H9 (cell line): ENCODE measurements at regions not wholly inside any gene's neighbourhood (a gene's known extent, or its start where the extent isn't known, plus 50 kb on each side); places are given as distances from the start of the nearest gene placed in this dataset.

Experiments
- DNase-seq: peaks from one replicate; pipeline ENCODE4 v3.0.0-alpha.2; 2017
- H2AFZ ChIP-seq: one replicate; pipeline ENCODE4 v1.6.1; 2013; ENCODE audit warnings: mild to moderate bottlenecking, low read length, control low read depth, moderate library complexity
- H2AK5ac ChIP-seq: 2 replicates; pipeline ENCODE4 v1.6.1; 2013; ENCODE audit warnings: low read length, control low read depth, mixed read lengths; ENCODE audit not compliant: insufficient read length
- H2BK120ac ChIP-seq: one replicate; pipeline ENCODE4 v1.6.1; 2013; ENCODE audit warnings: low read depth, mild to moderate bottlenecking, low read length, control low read depth, inconsistent platforms; ENCODE audit not compliant: poor library complexity, severe bottlenecking
- H2BK12ac ChIP-seq: 2 replicates; pipeline ENCODE4 v1.6.1; 2013; ENCODE audit warnings: low read length, control low read depth, mixed read lengths, low read depth; ENCODE audit not compliant: insufficient read length
- H2BK15ac ChIP-seq: 2 replicates; pipeline ENCODE4 v1.6.1; 2013; ENCODE audit warnings: low read depth, low read length, control low read depth
- H2BK20ac ChIP-seq: one replicate; pipeline ENCODE4 v1.6.1; 2013; ENCODE audit warnings: low read depth, mild to moderate bottlenecking, low read length, control low read depth, inconsistent platforms; ENCODE audit not compliant: poor library complexity, severe bottlenecking
- H2BK5ac ChIP-seq: 2 replicates; pipeline ENCODE4 v1.6.1; 2013; ENCODE audit warnings: low read length, control low read depth, mixed read lengths; ENCODE audit not compliant: insufficient read length
- H3K14ac ChIP-seq: 2 replicates; pipeline ENCODE4 v1.6.1; 2013; ENCODE audit warnings: low read length, control low read depth; ENCODE audit not compliant: insufficient read depth
- H3K18ac ChIP-seq: 2 replicates; pipeline ENCODE4 v1.6.1; 2013; ENCODE audit warnings: low read depth, mild to moderate bottlenecking, mixed read lengths, low read length, control low read depth; ENCODE audit not compliant: insufficient read length
- H3K23ac ChIP-seq: 2 replicates; pipeline ENCODE4 v1.6.1; 2013; ENCODE audit warnings: low read length, control low read depth, mixed read lengths, low read depth; ENCODE audit not compliant: insufficient read length
- H3K23me2 ChIP-seq: 2 replicates; pipeline ENCODE4 v1.6.1; 2013; ENCODE audit warnings: low read depth, mild to moderate bottlenecking, mixed read lengths, low read length, control low read depth; ENCODE audit not compliant: insufficient read length, poor library complexity, severe bottlenecking
- H3K27ac ChIP-seq: 2 replicates; pipeline ENCODE4 v1.5.1; 2013; ENCODE audit warnings: low read length, control low read depth, mixed read lengths, low read depth; ENCODE audit not compliant: insufficient read length
- H3K27me3 ChIP-seq: 2 replicates; pipeline ENCODE4 v1.6.1; 2013; ENCODE audit warnings: low read length, control low read depth, inconsistent platforms; ENCODE audit not compliant: insufficient read depth
- H3K4ac ChIP-seq: 2 replicates; pipeline ENCODE4 v1.6.1; 2013; ENCODE audit warnings: low read depth, mild to moderate bottlenecking, control low read depth, inconsistent platforms, low read length, moderate library complexity
- H3K4me1 ChIP-seq: 2 replicates; pipeline ENCODE4 v1.6.1; 2013; ENCODE audit warnings: low read length, control low read depth, inconsistent platforms; ENCODE audit not compliant: insufficient read depth
- H3K4me2 ChIP-seq: 2 replicates; pipeline ENCODE4 v1.6.1; 2013; ENCODE audit warnings: low read length, control low read depth, mixed read lengths; ENCODE audit not compliant: insufficient read length, insufficient read depth
- H3K56ac ChIP-seq: 2 replicates; pipeline ENCODE4 v1.6.1; 2013; ENCODE audit warnings: low read depth, mild to moderate bottlenecking, mixed read lengths, low read length, control low read depth; ENCODE audit not compliant: insufficient read length
- H3K79me1 ChIP-seq: 2 replicates; pipeline ENCODE4 v1.6.1; 2013; ENCODE audit warnings: low read depth, mild to moderate bottlenecking, moderate library complexity, low read length, control low read depth, inconsistent platforms; ENCODE audit not compliant: insufficient read depth, poor library complexity, severe bottlenecking
- H3K79me2 ChIP-seq: 2 replicates; pipeline ENCODE4 v1.6.1; 2013; ENCODE audit warnings: low read length, control low read depth, inconsistent platforms; ENCODE audit not compliant: insufficient read depth
- H3K9ac ChIP-seq: 2 replicates; pipeline ENCODE4 v1.6.1; 2013; ENCODE audit warnings: low read length, control low read depth, mixed read lengths; ENCODE audit not compliant: insufficient read length; ENCODE audit errors: extremely low read depth
- H3K9me3 ChIP-seq: one replicate; pipeline ENCODE4 v1.6.1; 2013; ENCODE audit warnings: low read depth, low read length, inconsistent platforms; ENCODE audit not compliant: control insufficient read depth
- H3T11ph ChIP-seq: one replicate; pipeline ENCODE4 v1.6.1; 2013; ENCODE audit warnings: mild to moderate bottlenecking, low read length, control low read depth, inconsistent platforms
- H4K20me1 ChIP-seq: one replicate; pipeline ENCODE4 v1.6.1; 2013; ENCODE audit not compliant: control insufficient read depth, insufficient read length, insufficient read depth
- H4K5ac ChIP-seq: 2 replicates; pipeline ENCODE4 v1.6.1; 2013; ENCODE audit warnings: low read depth, mild to moderate bottlenecking, mixed read lengths, low read length, control low read depth; ENCODE audit not compliant: insufficient read length
- H4K8ac ChIP-seq: replicated peaks from 2 replicates; pipeline ENCODE4 v1.6.1; 2013; ENCODE audit warnings: low read length, control low read depth, mixed read lengths, low read depth; ENCODE audit not compliant: insufficient read length
- H4K91ac ChIP-seq: 2 replicates; pipeline ENCODE4 v1.6.1; 2013; ENCODE audit warnings: low read depth, mild to moderate bottlenecking, moderate library complexity, mixed read lengths, low read length, control low read depth; ENCODE audit not compliant: insufficient read length
- H3K27ac Mint-ChIP-seq, 3 experiments: 2 replicates in 2 of 3; 3 replicates in 1 of 3; pipeline ENCODE4 v1.8.0; 2020 to 2021; ENCODE audit warnings: mixed read lengths in 3 of 3, mild to moderate bottlenecking in 1 of 3, moderate library complexity in 1 of 3
- H3K27me3 Mint-ChIP-seq: 2 replicates; pipeline ENCODE4 v1.8.0; 2021; ENCODE audit warnings: low read depth, mild to moderate bottlenecking, moderate library complexity, mixed read lengths
- H3K36me3 Mint-ChIP-seq, 3 experiments: 2 replicates in 2 of 3; 3 replicates in 1 of 3; pipeline ENCODE4 v1.8.0; 2020 to 2021; ENCODE audit warnings: low read depth in 3 of 3, mixed read lengths in 3 of 3; ENCODE audit not compliant: insufficient read depth in 1 of 3
- H3K4me1 Mint-ChIP-seq, 2 experiments: 2 replicates each; pipeline ENCODE4 v1.8.0; 2020; ENCODE audit warnings: mixed read lengths in 2 of 2
- H3K4me3 Mint-ChIP-seq, 2 experiments: 2 replicates in 1 of 2; 3 replicates in 1 of 2; pipeline ENCODE4 v1.8.0; 2020 to 2021; ENCODE audit warnings: mild to moderate bottlenecking in 2 of 2, mixed read lengths in 2 of 2, moderate library complexity in 1 of 2
- H3K9me3 Mint-ChIP-seq, 2 experiments: 2 replicates in 1 of 2; 3 replicates in 1 of 2; pipeline ENCODE4 v1.8.0; 2020; ENCODE audit warnings: mild to moderate bottlenecking in 2 of 2, mixed read lengths in 2 of 2, moderate library complexity in 1 of 2
- CTCF ChIP-seq: fragments of 200-600 bp; sonication (generic); conservative IDR thresholded peaks from 3 replicates; pipeline ENCODE4 v1.8.0; 2021; ENCODE audit warnings: antibody characterized with exemption, mild to moderate bottlenecking

GRCh38 chr7:79774150-79774549 is 320.7 kb upstream of the MAGI2 start:
- no peaks in the 10 kb centered on the region for H3K27me3 ChIP-seq

More at GRCh38 chr7:79774150-79774549, 320.7 kb upstream of the MAGI2 start:
- no peak overlapping the region for H4K91ac ChIP-seq
- no peaks in the 10 kb centered on the region for H3K79me1 ChIP-seq
- no peak overlapping the region for H3K4me3 Mint-ChIP-seq
- H3K9me3 Mint-ChIP-seq, result no peaks in the 10 kb centered on the region
- no peak overlapping the region for H3K14ac ChIP-seq
- no peak overlapping the region for H3K27ac ChIP-seq
- no peak overlapping the region for H2AK5ac ChIP-seq
- H2BK5ac ChIP-seq, result no peak overlapping the region
- no peak overlapping the region for H3K56ac ChIP-seq
- H3K79me2 ChIP-seq, result no peaks in the 10 kb centered on the region
- no peak overlapping the region for H3K27ac Mint-ChIP-seq
- no peak overlapping the region for H4K8ac ChIP-seq
- no peak overlapping the region for H3K4ac ChIP-seq
- H3K4me2 ChIP-seq, result no peak overlapping the region
- H2BK12ac ChIP-seq, result no peak overlapping the region
- H3K9ac ChIP-seq, result no peak overlapping the region
- DNase-seq, result no peak
- no peak overlapping the region for H2BK120ac ChIP-seq
- H3K4me1 ChIP-seq, result no peaks in the 10 kb centered on the region
- H2BK20ac ChIP-seq, result no peak overlapping the region
- no peak overlapping the region for H2AFZ ChIP-seq
- no peak for TF ChIP-seq CTCF
- H3K27me3 Mint-ChIP-seq, result no peaks in the 10 kb centered on the region
- H3K18ac ChIP-seq, result no peak overlapping the region
- no peak overlapping the region for H3K23ac ChIP-seq
- no peak overlapping the region for H2BK15ac ChIP-seq
- no peak overlapping the region for H4K5ac ChIP-seq
- H3T11ph ChIP-seq, result no peak overlapping the region
- no peaks in the 10 kb centered on the region for H3K23me2 ChIP-seq
- no peaks in the 10 kb centered on the region for H3K36me3 Mint-ChIP-seq
- H3K4me1 Mint-ChIP-seq, result peaks cover 0 to 5% of the 10 kb centered on the region in 2 experiments; a peak in 1 of 4 replicates
- H3K9me3 ChIP-seq, result no peaks in the 10 kb centered on the region
- no peaks in the 10 kb centered on the region for H4K20me1 ChIP-seq
